IMR-90 (cell line): ENCODE measurements at regions not wholly inside any gene's neighbourhood (a gene's known extent, or its start where the extent isn't known, plus 50 kb on each side); places are given as distances from the start of the nearest gene placed in this dataset.

Source experiments
- ATAC-seq: fragments of 200-7000 bp; cut with Tn5 transposase; 2 replicates; pipeline ENCODE4 v1.9.1; 2020; ENCODE audit warnings: low read depth, mild to moderate bottlenecking, moderate library complexity
- BruUV-seq: library from RNA; stranded (reverse); fragments of 400-500 nt; replicated peaks from 2 replicates; lab custom pipeline; 2021; lab: Mats Ljungman, UMichigan
- CTCF ChIA-PET: fragments of 300-600 bp; formaldehyde crosslinking; extraction: SDS; loops from one replicate; lab custom pipeline; 2021; ENCODE audit warnings: antibody characterized with exemption; lab: Yijun Ruan, JAX
- POLR2A ChIA-PET: fragments of 300-600 bp; sonication (Branson Sonifier 250); formaldehyde crosslinking; loops from one replicate; lab custom pipeline; 2022; ENCODE audit warnings: antibody characterized with exemption; ENCODE audit not compliant: unreplicated experiment; lab: Charles Lee
- DNase-seq: peaks from one replicate; pipeline ENCODE4 v3.0.0; 2013
- H2AFZ ChIP-seq: replicated peaks from 2 replicates; pipeline ENCODE3; 2013; ENCODE audit warnings: low read length, mild to moderate bottlenecking; ENCODE audit not compliant: poor library complexity
- H2AK5ac ChIP-seq: 2 replicates; pipeline ENCODE4 v1.6.1; 2013; ENCODE audit warnings: low read depth, low read length, inconsistent platforms
- H2AK9ac ChIP-seq: replicated peaks from 2 replicates; pipeline ENCODE3; 2013; ENCODE audit warnings: mild to moderate bottlenecking, low read depth, low read length, moderate library complexity; ENCODE audit not compliant: poor library complexity
- H2BK120ac ChIP-seq: 2 replicates; pipeline ENCODE4 v1.6.1; 2013; ENCODE audit warnings: low read depth, low read length, inconsistent platforms
- H2BK15ac ChIP-seq: 3 replicates; pipeline ENCODE4 v1.6.1; 2013; ENCODE audit warnings: low read depth, low read length, inconsistent platforms
- H2BK20ac ChIP-seq: 2 replicates; pipeline ENCODE4 v1.6.1; 2013; ENCODE audit warnings: low read depth, mild to moderate bottlenecking, inconsistent platforms, low read length, moderate library complexity
- H2BK5ac ChIP-seq: 2 replicates; pipeline ENCODE4 v1.6.1; 2013; ENCODE audit warnings: mild to moderate bottlenecking, low read depth, low read length, inconsistent platforms; ENCODE audit not compliant: poor library complexity, severe bottlenecking
- H3K14ac ChIP-seq: replicated peaks from 2 replicates; pipeline ENCODE4 v1.6.1; 2013; ENCODE audit warnings: low read depth, low read length, inconsistent platforms
- H3K18ac ChIP-seq: 2 replicates; pipeline ENCODE4 v1.6.1; 2013; ENCODE audit warnings: low read depth, low read length, control low read depth
- H3K23ac ChIP-seq: 2 replicates; pipeline ENCODE4 v1.6.1; 2013; ENCODE audit warnings: low read depth, low read length, inconsistent platforms
- H3K27ac ChIP-seq: 2 replicates; pipeline ENCODE4 v1.5.1; 2013; ENCODE audit warnings: mild to moderate bottlenecking, control low read depth, low read length; ENCODE audit not compliant: insufficient read depth
- H3K27me3 ChIP-seq: 2 replicates; pipeline ENCODE4 v1.6.1; 2013; ENCODE audit warnings: low read length; ENCODE audit not compliant: control insufficient read depth, insufficient read depth
- H3K36me3 ChIP-seq: 2 replicates; pipeline ENCODE4 v1.6.1; 2013; ENCODE audit warnings: low read length, mixed read lengths; ENCODE audit not compliant: control insufficient read depth, insufficient read depth
- H3K4ac ChIP-seq: 2 replicates; pipeline ENCODE4 v1.6.1; 2013; ENCODE audit warnings: low read depth, low read length, inconsistent platforms
- H3K4me1 ChIP-seq: 2 replicates; pipeline ENCODE4 v1.6.1; 2013; ENCODE audit warnings: low read length, mixed read lengths; ENCODE audit not compliant: control insufficient read depth, insufficient read depth
- H3K4me2 ChIP-seq: 2 replicates; pipeline ENCODE4 v1.6.1; 2013; ENCODE audit warnings: low read depth, mild to moderate bottlenecking, control low read depth, low read length, moderate library complexity
- H3K4me3 ChIP-seq: 2 replicates; pipeline ENCODE4 v1.5.1; 2013; ENCODE audit warnings: low read depth, mild to moderate bottlenecking, control low read depth, low read length, moderate library complexity; ENCODE audit not compliant: insufficient read depth
- H3K56ac ChIP-seq: 2 replicates; pipeline ENCODE4 v1.6.1; 2013; ENCODE audit warnings: low read length, inconsistent platforms; ENCODE audit not compliant: insufficient read depth; ENCODE audit errors: extremely low read depth
- H3K79me1 ChIP-seq, 2 experiments: 2 replicates each; pipeline ENCODE4 v1.6.1; 2013; ENCODE audit warnings: low read length in 2 of 2, inconsistent platforms in 1 of 2, low read depth in 1 of 2
- H3K9ac ChIP-seq: 2 replicates; pipeline ENCODE4 v1.6.1; 2013; ENCODE audit warnings: low read depth, low read length, control low read depth
- H3K9me1 ChIP-seq: 2 replicates; pipeline ENCODE4 v1.6.1; 2013; ENCODE audit warnings: low read length, inconsistent platforms; ENCODE audit not compliant: insufficient read depth
- H3K9me3 ChIP-seq: 2 replicates; pipeline ENCODE4 v1.6.1; 2013; ENCODE audit warnings: low read length; ENCODE audit not compliant: control insufficient read depth, insufficient read depth
- H4K20me1 ChIP-seq: 2 replicates; pipeline ENCODE4 v1.6.1; 2013; ENCODE audit warnings: low read length, inconsistent platforms; ENCODE audit not compliant: insufficient read depth
- H4K5ac ChIP-seq: 2 replicates; pipeline ENCODE4 v1.6.1; 2013; ENCODE audit warnings: mild to moderate bottlenecking, low read depth, low read length, control low read depth
- H4K8ac ChIP-seq, 2 experiments: 2 replicates each; pipeline ENCODE4 v1.6.1; 2013; ENCODE audit warnings: low read depth in 2 of 2, low read length in 2 of 2, control low read depth in 1 of 2, inconsistent platforms in 1 of 2
- H4K91ac ChIP-seq: 2 replicates; pipeline ENCODE4 v1.6.1; 2013; ENCODE audit warnings: low read depth, low read length, inconsistent platforms; ENCODE audit not compliant: insufficient read depth
- BHLHE40 ChIP-seq: fragments of 150-350 bp; IDR thresholded peaks from 2 replicates; pipeline ENCODE4 v1.6.1; 2016; ENCODE audit warnings: mild to moderate bottlenecking, low read depth, low read length
- CEBPB ChIP-seq: IDR thresholded peaks from 2 replicates; pipeline ENCODE4 v1.6.1; 2012; ENCODE audit warnings: low read depth, low read length, improper control_type of control experiment
- CHD1 ChIP-seq: IDR thresholded peaks from 2 replicates; pipeline ENCODE4 v1.6.1; 2012; ENCODE audit warnings: low read depth, low read length, improper control_type of control experiment
- FOS ChIP-seq: fragments of 150-350 bp; IDR thresholded peaks from 2 replicates; pipeline ENCODE4 v1.6.1; 2016; ENCODE audit warnings: low read depth, low read length
- MAFK ChIP-seq: IDR thresholded peaks from 2 replicates; pipeline ENCODE4 v1.6.1; 2012; ENCODE audit warnings: low read depth, low read length, improper control_type of control experiment
- MAZ ChIP-seq: IDR thresholded peaks from 2 replicates; pipeline ENCODE4 v1.6.1; 2012; ENCODE audit warnings: low read depth, mild to moderate bottlenecking, low read length, improper control_type of control experiment, moderate library complexity, borderline replicate concordance
- NFE2L2 ChIP-seq: fragments of 150-350 bp; IDR thresholded peaks from 2 replicates; pipeline ENCODE4 v1.6.1; 2016; ENCODE audit warnings: low read depth, mild to moderate bottlenecking, low read length
- POLR2A ChIP-seq: IDR thresholded peaks from 2 replicates; pipeline ENCODE4 v1.6.1; 2012; ENCODE audit warnings: mild to moderate bottlenecking, low read depth, low read length
- RAD21 ChIP-seq: IDR thresholded peaks from 2 replicates; pipeline ENCODE4 v1.6.1; 2012; ENCODE audit warnings: low read length, improper control_type of control experiment
- RCOR1 ChIP-seq: IDR thresholded peaks from 2 replicates; pipeline ENCODE4 v1.6.1; 2012; ENCODE audit warnings: mild to moderate bottlenecking, low read length, improper control_type of control experiment; ENCODE audit not compliant: insufficient replicate concordance
- RFX5 ChIP-seq: IDR thresholded peaks from 2 replicates; pipeline ENCODE4 v1.8.0; 2012; ENCODE audit warnings: low read depth, mild to moderate bottlenecking, low read length, moderate library complexity
- SMC3 ChIP-seq: fragments of 150-350 bp; IDR thresholded peaks from 2 replicates; pipeline ENCODE4 v1.6.1; 2016; ENCODE audit warnings: low read depth, mild to moderate bottlenecking, antibody characterized with exemption, low read length, moderate library complexity
- USF2 ChIP-seq: fragments of 150-350 bp; IDR thresholded peaks from 2 replicates; pipeline ENCODE4 v1.6.1; 2017; ENCODE audit warnings: mild to moderate bottlenecking, antibody characterized with exemption, low read length, low read depth
- WGBS, 2 experiments: methylation state at CpG; one replicate each; pipeline versions ENCODE4 v1.1.5 to v1.1.7; 2013; ENCODE audit warnings: missing lambda C conversion rate in 2 of 2; ENCODE audit not compliant: insufficient read length in 1 of 2; ENCODE audit errors: extremely low coverage in 2 of 2; 5-methylcytosine and 5-hydroxymethylcytosine counted together
- dilution Hi-C: fragments of 300-500 bp; cut with HindIII; formaldehyde crosslinking; loops from one replicate; pipeline ENCODE4 v1.14.3; 2018; ENCODE audit warnings: low sequenced_read_pairs; ENCODE audit not compliant: unreplicated experiment
- in situ Hi-C: fragments of 300-500 bp; cut with MboI; formaldehyde crosslinking; loops from 3 replicates; pipeline ENCODE4 v1.14.3; 2019; ENCODE audit warnings: low sequenced_read_pairs, inconsistent platforms, mixed read lengths
- intact Hi-C: fragments of 100-400 bp; cut with micrococcal nuclease; formaldehyde crosslinking; loops from 2 replicates; pipeline ENCODE4 v1.10.0; 2022
- TF ChIP-seq, protein P1 (sequence below): conservative IDR thresholded peaks from 2 replicates; pipeline ENCODE4 v1.5.1; 2012; ENCODE audit warnings: mild to moderate bottlenecking, low read depth, low read length, improper control_type of control experiment
- TF ChIP-seq, protein P2 (sequence below): fragments of 150-350 bp; IDR thresholded peaks from 2 replicates; pipeline ENCODE4 v1.6.1; 2016; ENCODE audit warnings: low read depth, mild to moderate bottlenecking, low read length, moderate library complexity, borderline replicate concordance

- dilution Hi-C loops, result no loop called here
- no peaks in the 10 kb centered on the region for H3K9me3 ChIP-seq
- H3K18ac ChIP-seq, result no peak overlapping the region; the same call in 1 of the 2 replicates
- no peak overlapping the region for H2BK20ac ChIP-seq
- no peak for DNase-seq
- no TSS peak for BruUV-seq
- no peak overlapping the region for H3K4me3 ChIP-seq
- H3K4me2 ChIP-seq, result no peak overlapping the region
- no peaks in the 10 kb centered on the region for H3K79me1 ChIP-seq
- ChIA-PET POLR2A (no interaction called here), CTCF (no interaction called here)
- H4K91ac ChIP-seq, result 0 out of 2 replicates have a peak overlapping the region, but pooled peaks have one; percentile 46
- peaks cover 13% of the 10 kb centered on the region for H3K4me1 ChIP-seq
- H3K9ac ChIP-seq, result no peak overlapping the region
- no peak overlapping the region for H2BK120ac ChIP-seq
- no peak overlapping the region for H3K56ac ChIP-seq
- H4K5ac ChIP-seq, result no peak overlapping the region
- no peak overlapping the region for H3K27ac ChIP-seq
- H2BK15ac ChIP-seq, result no peak overlapping the region
- H4K8ac ChIP-seq, result no peak overlapping the region; a peak in 1 of 4 replicates
- H2AK5ac ChIP-seq, result no peak overlapping the region
- no peaks in the 10 kb centered on the region for H3K36me3 ChIP-seq
- ATAC-seq, result no peak
- no peak overlapping the region for H2AFZ ChIP-seq
- in situ Hi-C loops, result no loop called here
- no peaks in the 10 kb centered on the region for H3K9me1 ChIP-seq
- no peak overlapping the region for H2BK5ac ChIP-seq
- H3K27me3 ChIP-seq, result no peaks in the 10 kb centered on the region
- no peak overlapping the region; the same call in 1 of the 2 replicates for H3K4ac ChIP-seq
- intact Hi-C loops, result no loop called here
- H2AK9ac ChIP-seq, result no peak overlapping the region
- TF ChIP-seq POLR2A, result no peak
- TF ChIP-seq USF2, result no peak
- no peak for TF ChIP-seq RAD21
- TF ChIP-seq MAZ, result no peak
- TF ChIP-seq BHLHE40, result no peak
- no peak for TF ChIP-seq FOS
- TF ChIP-seq NFE2L2, result no peak
- TF ChIP-seq SMC3, result no peak
- TF ChIP-seq RCOR1, result no peak
- no peak for TF ChIP-seq CHD1
- no peak for TF ChIP-seq MAFK
- no peak for TF ChIP-seq RFX5
- TF ChIP-seq, protein P1, sequence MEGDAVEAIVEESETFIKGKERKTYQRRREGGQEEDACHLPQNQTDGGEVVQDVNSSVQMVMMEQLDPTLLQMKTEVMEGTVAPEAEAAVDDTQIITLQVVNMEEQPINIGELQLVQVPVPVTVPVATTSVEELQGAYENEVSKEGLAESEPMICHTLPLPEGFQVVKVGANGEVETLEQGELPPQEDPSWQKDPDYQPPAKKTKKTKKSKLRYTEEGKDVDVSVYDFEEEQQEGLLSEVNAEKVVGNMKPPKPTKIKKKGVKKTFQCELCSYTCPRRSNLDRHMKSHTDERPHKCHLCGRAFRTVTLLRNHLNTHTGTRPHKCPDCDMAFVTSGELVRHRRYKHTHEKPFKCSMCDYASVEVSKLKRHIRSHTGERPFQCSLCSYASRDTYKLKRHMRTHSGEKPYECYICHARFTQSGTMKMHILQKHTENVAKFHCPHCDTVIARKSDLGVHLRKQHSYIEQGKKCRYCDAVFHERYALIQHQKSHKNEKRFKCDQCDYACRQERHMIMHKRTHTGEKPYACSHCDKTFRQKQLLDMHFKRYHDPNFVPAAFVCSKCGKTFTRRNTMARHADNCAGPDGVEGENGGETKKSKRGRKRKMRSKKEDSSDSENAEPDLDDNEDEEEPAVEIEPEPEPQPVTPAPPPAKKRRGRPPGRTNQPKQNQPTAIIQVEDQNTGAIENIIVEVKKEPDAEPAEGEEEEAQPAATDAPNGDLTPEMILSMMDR, result no peak
- TF ChIP-seq CEBPB, result no peak
- TF ChIP-seq, protein P2, sequence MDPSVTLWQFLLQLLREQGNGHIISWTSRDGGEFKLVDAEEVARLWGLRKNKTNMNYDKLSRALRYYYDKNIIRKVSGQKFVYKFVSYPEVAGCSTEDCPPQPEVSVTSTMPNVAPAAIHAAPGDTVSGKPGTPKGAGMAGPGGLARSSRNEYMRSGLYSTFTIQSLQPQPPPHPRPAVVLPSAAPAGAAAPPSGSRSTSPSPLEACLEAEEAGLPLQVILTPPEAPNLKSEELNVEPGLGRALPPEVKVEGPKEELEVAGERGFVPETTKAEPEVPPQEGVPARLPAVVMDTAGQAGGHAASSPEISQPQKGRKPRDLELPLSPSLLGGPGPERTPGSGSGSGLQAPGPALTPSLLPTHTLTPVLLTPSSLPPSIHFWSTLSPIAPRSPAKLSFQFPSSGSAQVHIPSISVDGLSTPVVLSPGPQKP, result no peak
- no peak overlapping the region for H3K23ac ChIP-seq
- no peak overlapping the region for H3K14ac ChIP-seq
- no peaks in the 10 kb centered on the region for H4K20me1 ChIP-seq
- WGBS, 2 experiments, result no CpG with 5 or more reads among the region's 6 CpGs
Observed at GRCh38 chr11:26191193-26191592, 140.7 kb upstream of the ANO3 start.
